ENCODE measurements at regions not wholly inside any gene's neighbourhood (a gene's known extent, or its start where the extent isn't known, plus 50 kb on each side); places are given as distances from the start of the nearest gene placed in this dataset.

GRCh38 chr18:11279461-11279860 is 130.1 kb upstream of the PIEZO2 start:
- H3K36me3 ChIP-seq (replicated peaks; ENCODE audit: low read depth, low read length) = no peaks in the 10 kb centered on the region
- H3K4me1 ChIP-seq (ENCODE audit: low read length) = no peaks in the 10 kb centered on the region
- no peak overlapping the region for H3K4me2 ChIP-seq (ENCODE audit: low read length)
- no peak overlapping the region for H2AFZ ChIP-seq (ENCODE audit: low read depth, low read length)
- no peaks in the 10 kb centered on the region for H3K27me3 ChIP-seq (ENCODE audit: low read depth, low read length)
- H3K9ac ChIP-seq (ENCODE audit: low read length) = no peak overlapping the region
- no peak overlapping the region for H3K27ac ChIP-seq (ENCODE audit: low read length)
- TF ChIP-seq CTCF (IDR thresholded peaks at IDR 0.05; ENCODE audit: low read depth, low read length) = no peak
- no peak for TF ChIP-seq EZH2phosphoT487 (IDR thresholded peaks at IDR 0.05; ENCODE audit: low read depth)
- no peak overlapping the region for H3K4me3 ChIP-seq (ENCODE audit: low read length)
- no peaks in the 10 kb centered on the region for H3K9me3 ChIP-seq (ENCODE audit: insufficient read depth, low read length)
- no peaks in the 10 kb centered on the region for H3K79me2 ChIP-seq (ENCODE audit: low read length)
- no peaks in the 10 kb centered on the region for H4K20me1 ChIP-seq (ENCODE audit: insufficient read depth, low read length)

GRCh38 chr18:11276678-11277077 is 127.3 kb upstream of the PIEZO2 start:
- Histone ChIP-seq H4K20me1 (ENCODE audit: insufficient read depth, low read length) (no peaks in the 10 kb centered on the region), H3K9me3 (ENCODE audit: insufficient read depth, low read length) (no peaks in the 10 kb centered on the region), H3K4me1 (ENCODE audit: low read length) (no peaks in the 10 kb centered on the region), H3K27me3 (ENCODE audit: low read depth, low read length) (no peaks in the 10 kb centered on the region), H3K36me3 (replicated peaks; ENCODE audit: low read depth, low read length) (no peaks in the 10 kb centered on the region), H3K9ac (ENCODE audit: low read length) (no peak overlapping the region), H2AFZ (ENCODE audit: low read depth, low read length) (no peak overlapping the region), H3K27ac (ENCODE audit: low read length) (no peak overlapping the region), H3K4me2 (ENCODE audit: low read length) (no peak overlapping the region), H3K4me3 (ENCODE audit: low read length) (no peak overlapping the region), H3K79me2 (ENCODE audit: low read length) (no peaks in the 10 kb centered on the region)
- TF ChIP-seq EZH2phosphoT487 (IDR thresholded peaks at IDR 0.05; ENCODE audit: low read depth) (no peak), CTCF (IDR thresholded peaks at IDR 0.05; ENCODE audit: low read depth, low read length) (no peak)

GRCh38 chr18:11274144-11274794 is 124.9 kb upstream of the PIEZO2 start:
- no peak overlapping the region for H3K27ac ChIP-seq (ENCODE audit: low read length)
- no peaks in the 10 kb centered on the region for H3K36me3 ChIP-seq (replicated peaks; ENCODE audit: low read depth, low read length)
- no peaks in the 10 kb centered on the region for H3K79me2 ChIP-seq (ENCODE audit: low read length)
- no peak overlapping the region for H3K9ac ChIP-seq (ENCODE audit: low read length)
- H4K20me1 ChIP-seq (ENCODE audit: insufficient read depth, low read length) = no peaks in the 10 kb centered on the region
- H3K4me1 ChIP-seq (ENCODE audit: low read length) = no peaks in the 10 kb centered on the region
- no peak overlapping the region for H2AFZ ChIP-seq (ENCODE audit: low read depth, low read length)
- H3K4me3 ChIP-seq (ENCODE audit: low read length) = no peak overlapping the region
- no peak overlapping the region for H3K4me2 ChIP-seq (ENCODE audit: low read length)
- TF ChIP-seq EZH2phosphoT487 (IDR thresholded peaks at IDR 0.05; ENCODE audit: low read depth) = no peak
- TF ChIP-seq CTCF (IDR thresholded peaks at IDR 0.05; ENCODE audit: low read depth, low read length) = no peak
- no peaks in the 10 kb centered on the region for H3K27me3 ChIP-seq (ENCODE audit: low read depth, low read length)
- no peaks in the 10 kb centered on the region for H3K9me3 ChIP-seq (ENCODE audit: insufficient read depth, low read length)

GRCh38 chr18:11272516-11272915 is 123.1 kb upstream of the PIEZO2 start:
- no peaks in the 10 kb centered on the region for H4K20me1 ChIP-seq (ENCODE audit: insufficient read depth, low read length)
- no peak overlapping the region for H3K9ac ChIP-seq (ENCODE audit: low read length)
- H3K4me2 ChIP-seq (ENCODE audit: low read length) = no peak overlapping the region
- no peak overlapping the region for H3K4me3 ChIP-seq (ENCODE audit: low read length)
- no peak overlapping the region for H3K27ac ChIP-seq (ENCODE audit: low read length)
- no peaks in the 10 kb centered on the region for H3K36me3 ChIP-seq (replicated peaks; ENCODE audit: low read depth, low read length)
- no peaks in the 10 kb centered on the region for H3K9me3 ChIP-seq (ENCODE audit: insufficient read depth, low read length)
- H3K79me2 ChIP-seq (ENCODE audit: low read length) = no peaks in the 10 kb centered on the region
- no peaks in the 10 kb centered on the region for H3K27me3 ChIP-seq (ENCODE audit: low read depth, low read length)
- H3K4me1 ChIP-seq (ENCODE audit: low read length) = no peaks in the 10 kb centered on the region
- TF ChIP-seq CTCF (IDR thresholded peaks at IDR 0.05; ENCODE audit: low read depth, low read length) (no peak), EZH2phosphoT487 (IDR thresholded peaks at IDR 0.05; ENCODE audit: low read depth) (no peak)
- H2AFZ ChIP-seq (ENCODE audit: low read depth, low read length) = no peak overlapping the region

Data from OCI-LY3 (cell line).